Trophoblast cell (in vitro differentiated cells and primary cell): ENCODE measurements at regions not wholly inside any gene's neighbourhood (a gene's known extent, or its start where the extent isn't known, plus 50 kb on each side); places are given as distances from the start of the nearest gene placed in this dataset.
A peak's percentile ranks its signal among the peaks of the same experiment; 100 is the strongest.

Experiments used
- DNase-seq, 2 donors: peaks; one replicate each; pipeline ENCODE4 v3.0.0-alpha.2; 2016
- H2AFZ ChIP-seq: 2 replicates; pipeline ENCODE4 v1.6.1; 2013; ENCODE audit warnings: low read length, moderate library complexity, mild to moderate bottlenecking; ENCODE audit not compliant: insufficient read depth, poor library complexity
- H2AK5ac ChIP-seq: 2 replicates; pipeline ENCODE4 v1.6.1; 2013; ENCODE audit warnings: mild to moderate bottlenecking, low read length
- H2BK120ac ChIP-seq: 2 replicates; pipeline ENCODE4 v1.6.1; 2013; ENCODE audit warnings: low read length, mild to moderate bottlenecking, moderate library complexity; ENCODE audit not compliant: insufficient read depth, poor library complexity
- H2BK12ac ChIP-seq: 2 replicates; pipeline ENCODE4 v1.6.1; 2013; ENCODE audit warnings: mild to moderate bottlenecking, low read length, moderate library complexity
- H2BK5ac ChIP-seq: 2 replicates; pipeline ENCODE4 v1.6.1; 2013; ENCODE audit warnings: low read length, low read depth, moderate library complexity, mild to moderate bottlenecking; ENCODE audit not compliant: poor library complexity
- H3K14ac ChIP-seq: 2 replicates; pipeline ENCODE4 v1.6.1; 2013; ENCODE audit warnings: mild to moderate bottlenecking, low read length
- H3K18ac ChIP-seq: 2 replicates; pipeline ENCODE4 v1.6.1; 2013; ENCODE audit warnings: mild to moderate bottlenecking, low read length
- H3K23ac ChIP-seq: 2 replicates; pipeline ENCODE4 v1.6.1; 2013; ENCODE audit warnings: low read length
- H3K27ac ChIP-seq: 2 replicates; pipeline ENCODE4 v1.5.1; 2013; ENCODE audit warnings: low read depth, mild to moderate bottlenecking, inconsistent platforms, low read length, moderate library complexity
- H3K27me3 ChIP-seq: 2 replicates; pipeline ENCODE4 v1.6.1; 2013; ENCODE audit warnings: inconsistent platforms, mild to moderate bottlenecking, low read length, moderate library complexity; ENCODE audit not compliant: insufficient read depth
- H3K36me3 ChIP-seq, 2 experiments: 1 replicate in 1 of 2; 2 replicates in 1 of 2; pipeline ENCODE4 v1.6.1; 2013; ENCODE audit warnings: low read length in 2 of 2, mild to moderate bottlenecking in 2 of 2, moderate library complexity in 1 of 2; ENCODE audit not compliant: insufficient read depth in 2 of 2, control insufficient read depth in 1 of 2
- H3K4ac ChIP-seq: 2 replicates; pipeline ENCODE4 v1.6.1; 2013; ENCODE audit warnings: low read depth, mild to moderate bottlenecking, low read length, moderate library complexity
- H3K4me1 ChIP-seq, 2 experiments: 1 replicate in 1 of 2; 2 replicates in 1 of 2; pipeline ENCODE4 v1.6.1; 2013; ENCODE audit warnings: low read length in 2 of 2, mild to moderate bottlenecking in 2 of 2, moderate library complexity in 1 of 2; ENCODE audit not compliant: insufficient read depth in 2 of 2, control insufficient read depth in 1 of 2
- H3K4me2 ChIP-seq: 2 replicates; pipeline ENCODE4 v1.6.1; 2013; ENCODE audit warnings: inconsistent platforms, mild to moderate bottlenecking, low read length, moderate library complexity
- H3K4me3 ChIP-seq: 2 replicates; pipeline ENCODE4 v1.5.1; 2013; ENCODE audit warnings: mild to moderate bottlenecking, low read depth, low read length, inconsistent platforms
- H3K79me1 ChIP-seq: one replicate; pipeline ENCODE4 v1.6.1; 2013; ENCODE audit warnings: low read length
- H3K79me2 ChIP-seq: 2 replicates; pipeline ENCODE4 v1.6.1; 2013; ENCODE audit warnings: low read length, mild to moderate bottlenecking; ENCODE audit not compliant: control insufficient read depth, insufficient read depth, poor library complexity
- H3K9ac ChIP-seq: 2 replicates; pipeline ENCODE4 v1.6.1; 2013; ENCODE audit warnings: mild to moderate bottlenecking, low read length
- H3K9me3 ChIP-seq: 2 replicates; pipeline ENCODE4 v1.6.1; 2013; ENCODE audit warnings: low read depth, mild to moderate bottlenecking, control low read depth, inconsistent platforms, low read length; ENCODE audit not compliant: insufficient read depth
- H4K12ac ChIP-seq: 2 replicates; pipeline ENCODE4 v1.6.1; 2013; ENCODE audit warnings: low read depth, mild to moderate bottlenecking, low read length, moderate library complexity
- H4K8ac ChIP-seq: 2 replicates; pipeline ENCODE4 v1.6.1; 2013; ENCODE audit warnings: low read depth, mild to moderate bottlenecking, low read length, moderate library complexity
- H4K91ac ChIP-seq: one replicate; pipeline ENCODE4 v1.6.1; 2013; ENCODE audit warnings: low read depth, mild to moderate bottlenecking, low read length, moderate library complexity
- WGBS: extraction: QIAGEN DNeasy Blood & Tissue Kit; methylation state at CpG from one replicate; pipeline ENCODE4 v1.1.7; 2013; ENCODE audit warnings: missing lambda C conversion rate; ENCODE audit not compliant: insufficient read length, insufficient coverage; ENCODE audit errors: extremely low coverage; 5-methylcytosine and 5-hydroxymethylcytosine counted together

- H3K27me3 ChIP-seq, result no peaks in the 10 kb centered on the region
Observed at GRCh38 chr20:4441191-4441590, 192.1 kb upstream of the ADRA1D start.

GRCh38 chr20:4439461-4439860 is 190.4 kb upstream of the ADRA1D start:
- Histone ChIP-seq H3K27ac (no peak overlapping the region), H4K12ac (no peak overlapping the region), H2AK5ac (no peak overlapping the region), H2BK120ac (no peak overlapping the region), H4K8ac (no peak overlapping the region), H2BK12ac (no peak overlapping the region), H3K9ac (no peak overlapping the region), H3K27me3 (no peaks in the 10 kb centered on the region), H4K91ac (no peak overlapping the region), H3K4me1 (peaks cover 4 to 6% of the 10 kb centered on the region in 2 experiments), H3K79me1 (peaks cover 3% of the 10 kb centered on the region), H2BK5ac (no peak overlapping the region), H3K23ac (no peak overlapping the region), H2AFZ (no peak overlapping the region), H3K9me3 (peaks cover 3% of the 10 kb centered on the region), H3K4ac (no peak overlapping the region), H3K14ac (no peak overlapping the region), H3K18ac (no peak overlapping the region), H3K4me2 (no peak overlapping the region), H3K4me3 (no peak overlapping the region), H3K36me3 (no peaks in the 10 kb centered on the region), H3K79me2 (no peaks in the 10 kb centered on the region)
- no peak for DNase-seq
- WGBS, result no CpG with 5 or more reads among the region's 5 CpGs

More at GRCh38 chr20:4441191-4441590, 192.1 kb upstream of the ADRA1D start:
- Histone ChIP-seq H2BK12ac (no peak overlapping the region), H3K79me2 (no peaks in the 10 kb centered on the region), H3K4me3 (no peak overlapping the region), H3K79me1 (peaks cover 3% of the 10 kb centered on the region), H2BK5ac (no peak overlapping the region), H3K4ac (no peak overlapping the region), H2BK120ac (no peak overlapping the region), H2AK5ac (no peak overlapping the region), H3K18ac (no peak overlapping the region), H3K14ac (no peak overlapping the region), H3K36me3 (no peaks in the 10 kb centered on the region), H4K8ac (no peak overlapping the region), H2AFZ (no peak overlapping the region), H4K91ac (no peak overlapping the region), H4K12ac (no peak overlapping the region), H3K27ac (no peak overlapping the region), H3K9ac (no peak overlapping the region), H3K23ac (no peak overlapping the region), H3K4me1 (peaks cover 6 to 7% of the 10 kb centered on the region in 2 experiments), H3K9me3 (peaks cover 3% of the 10 kb centered on the region), H3K4me2 (no peak overlapping the region)
- no CpG with 5 or more reads among the region's 2 CpGs for WGBS
- peak in 1 of 2 donors; percentile 71 for DNase-seq

GRCh38 chr20:4437131-4437530 is 188.0 kb upstream of the ADRA1D start:
- H3K79me2 ChIP-seq, result no peaks in the 10 kb centered on the region
- peaks cover 1% of the 10 kb centered on the region for H3K9me3 ChIP-seq
- no peak overlapping the region for H3K23ac ChIP-seq
- WGBS, result no CpG with 5 or more reads among the region's 1 CpG
- no peak overlapping the region for H3K14ac ChIP-seq
- no peak overlapping the region for H3K9ac ChIP-seq
- H2BK5ac ChIP-seq, result no peak overlapping the region
- H3K18ac ChIP-seq, result no peak overlapping the region
- DNase-seq, result no peak
- H3K27ac ChIP-seq, result no peak overlapping the region
- no peak overlapping the region for H3K4me3 ChIP-seq
- no peak overlapping the region for H4K12ac ChIP-seq
- H3K36me3 ChIP-seq, result no peaks in the 10 kb centered on the region
- H3K4ac ChIP-seq, result no peak overlapping the region
- H3K4me2 ChIP-seq, result no peak overlapping the region
- H4K8ac ChIP-seq, result no peak overlapping the region
- no peak overlapping the region for H2AFZ ChIP-seq
- H4K91ac ChIP-seq, result no peak overlapping the region
- peaks cover 3% of the 10 kb centered on the region for H3K79me1 ChIP-seq
- no peak overlapping the region for H2AK5ac ChIP-seq
- H2BK12ac ChIP-seq, result no peak overlapping the region
- H3K27me3 ChIP-seq, result no peaks in the 10 kb centered on the region
- H2BK120ac ChIP-seq, result no peak overlapping the region
- H3K4me1 ChIP-seq, result no peaks in the 10 kb centered on the region

GRCh38 chr20:4435671-4436455 is 186.8 kb upstream of the ADRA1D start:
- H3K79me1 ChIP-seq, result peaks cover 1% of the 10 kb centered on the region
- no peak for DNase-seq
- H2AK5ac ChIP-seq, result no peak overlapping the region
- H3K9ac ChIP-seq, result no peak overlapping the region
- no CpG with 5 or more reads among the region's 6 CpGs for WGBS
- H3K36me3 ChIP-seq, result no peaks in the 10 kb centered on the region
- no peak overlapping the region for H3K4me3 ChIP-seq
- H3K4me1 ChIP-seq, result no peaks in the 10 kb centered on the region
- no peaks in the 10 kb centered on the region for H3K79me2 ChIP-seq
- H4K12ac ChIP-seq, result no peak overlapping the region
- no peak overlapping the region for H3K27ac ChIP-seq
- H2AFZ ChIP-seq, result no peak overlapping the region
- H3K14ac ChIP-seq, result no peak overlapping the region
- no peak overlapping the region for H2BK5ac ChIP-seq
- no peak overlapping the region for H2BK120ac ChIP-seq
- no peak overlapping the region for H2BK12ac ChIP-seq
- no peak overlapping the region for H4K91ac ChIP-seq
- H4K8ac ChIP-seq, result no peak overlapping the region
- no peak overlapping the region for H3K23ac ChIP-seq
- H3K4me2 ChIP-seq, result no peak overlapping the region
- H3K27me3 ChIP-seq, result no peaks in the 10 kb centered on the region
- no peak overlapping the region for H3K4ac ChIP-seq
- peaks cover 1% of the 10 kb centered on the region for H3K9me3 ChIP-seq
- no peak overlapping the region for H3K18ac ChIP-seq
